ENCODE measurements at regions not wholly inside any gene's neighbourhood (a gene's known extent, or its start where the extent isn't known, plus 50 kb on each side); places are given as distances from the start of the nearest gene placed in this dataset.

DNA sequence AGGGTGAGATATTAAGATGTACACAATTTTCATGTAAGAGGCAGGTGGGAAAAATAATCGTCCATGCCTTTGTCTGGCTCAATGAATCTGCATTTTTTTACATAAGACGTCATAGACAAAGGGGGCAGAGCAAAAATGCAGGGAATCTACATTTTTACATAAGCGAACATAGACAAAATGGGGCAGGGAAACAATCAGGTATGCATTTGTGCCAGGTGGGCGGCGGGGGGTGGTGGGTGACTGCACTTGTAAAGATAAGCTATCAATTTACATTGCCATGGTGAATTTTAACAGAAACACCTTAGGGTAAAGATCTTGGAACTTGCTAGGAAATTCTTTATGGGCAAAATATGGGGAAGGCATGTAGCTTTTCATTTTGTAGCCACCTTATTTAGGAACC is 96.3 kb upstream of the CES5A start:
- Histone ChIP-seq H3K36me3 (ENCODE audit: insufficient read depth, low read length) (no peaks in the 10 kb centered on the region), H3K27me3 (ENCODE audit: insufficient read depth, low read length) (no peaks in the 10 kb centered on the region), H3K9me3 (ENCODE audit: low read depth, low read length) (no peaks in the 10 kb centered on the region), H3K27ac (ENCODE audit: low read depth, low read length) (no peak overlapping the region), H3K4me3 (ENCODE audit: insufficient read depth, low read length) (no peak overlapping the region), H4K20me1 (ENCODE audit: insufficient read depth, low read length) (no peaks in the 10 kb centered on the region), H3K4me2 (ENCODE audit: insufficient read depth, low read length) (no peak overlapping the region), H2AFZ (ENCODE audit: low read length) (no peak overlapping the region), H3K4me1 (ENCODE audit: insufficient read depth, low read length) (no peaks in the 10 kb centered on the region), H3K79me2 (ENCODE audit: insufficient read depth, low read length) (no peaks in the 10 kb centered on the region)
- DNase-seq (ENCODE audit: insufficient read length, low spot score, missing footprints): no peak
- TF ChIP-seq CTCF (IDR thresholded peaks at IDR 0.05; ENCODE audit: extremely low read depth, low read depth, low read length): no peak

DNA sequence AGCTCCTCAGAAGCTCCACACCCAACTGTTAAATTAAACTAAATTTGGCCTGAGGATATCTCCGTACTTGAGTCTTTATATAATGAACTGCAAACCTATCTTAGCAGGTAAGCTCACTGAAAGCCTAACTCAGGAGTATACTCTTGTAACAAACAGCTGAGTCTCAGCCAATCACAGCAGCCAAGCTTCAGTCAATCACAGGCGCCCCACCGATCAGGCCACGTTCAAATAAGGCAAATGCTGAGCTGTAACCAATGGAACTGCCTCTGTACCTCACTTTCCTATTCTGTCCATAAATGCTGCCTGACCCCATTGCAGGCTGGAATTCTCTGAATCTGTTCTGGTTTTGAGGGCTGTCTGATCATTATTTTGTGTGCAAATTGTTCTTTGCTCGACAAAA is 93.0 kb upstream of the CES5A start:
- no peaks in the 10 kb centered on the region for H3K9me3 ChIP-seq (ENCODE audit: low read depth, low read length)
- DNase-seq (ENCODE audit: insufficient read length, low spot score, missing footprints): no peak
- H3K4me1 ChIP-seq (ENCODE audit: insufficient read depth, low read length): no peaks in the 10 kb centered on the region
- H3K79me2 ChIP-seq (ENCODE audit: insufficient read depth, low read length): no peaks in the 10 kb centered on the region
- no peak overlapping the region for H3K4me2 ChIP-seq (ENCODE audit: insufficient read depth, low read length)
- H4K20me1 ChIP-seq (ENCODE audit: insufficient read depth, low read length): no peaks in the 10 kb centered on the region
- H3K27me3 ChIP-seq (ENCODE audit: insufficient read depth, low read length): no peaks in the 10 kb centered on the region
- no peak for TF ChIP-seq CTCF (IDR thresholded peaks at IDR 0.05; ENCODE audit: extremely low read depth, low read depth, low read length)
- H3K27ac ChIP-seq (ENCODE audit: low read depth, low read length): no peak overlapping the region
- no peak overlapping the region for H3K4me3 ChIP-seq (ENCODE audit: insufficient read depth, low read length)
- no peaks in the 10 kb centered on the region for H3K36me3 ChIP-seq (ENCODE audit: insufficient read depth, low read length)
- no peak overlapping the region for H2AFZ ChIP-seq (ENCODE audit: low read length)

DNA sequence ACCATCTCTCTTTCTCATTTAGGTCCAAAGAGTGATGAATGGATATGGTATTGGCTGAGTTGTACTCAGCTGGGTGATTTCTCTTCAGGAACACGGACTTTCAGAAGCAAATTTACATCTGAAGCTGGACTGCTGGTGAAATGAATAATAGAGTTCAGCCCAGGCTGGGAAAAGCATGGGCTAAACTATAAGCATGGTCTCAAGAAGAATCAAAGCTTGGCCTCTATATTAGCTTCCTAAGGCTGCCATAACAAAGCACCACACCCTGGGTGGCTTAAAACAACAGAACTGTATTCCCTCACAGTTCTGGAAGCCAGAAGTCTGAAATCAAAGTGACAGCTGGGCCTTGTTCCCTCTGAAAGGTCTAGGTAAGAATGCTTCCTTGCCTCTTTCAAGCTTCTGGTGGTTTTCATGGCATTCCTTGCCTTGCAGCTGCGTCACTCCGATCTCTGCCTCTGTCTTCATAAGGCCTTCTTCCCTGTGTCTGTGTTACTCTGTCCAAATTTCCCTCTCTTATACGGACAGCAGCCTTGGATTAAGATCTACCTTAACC is 89.8 kb upstream of the CES5A start:
- H3K27ac ChIP-seq (ENCODE audit: low read depth, low read length): no peak overlapping the region
- H3K36me3 ChIP-seq (ENCODE audit: insufficient read depth, low read length): no peaks in the 10 kb centered on the region
- no peaks in the 10 kb centered on the region for H4K20me1 ChIP-seq (ENCODE audit: insufficient read depth, low read length)
- H3K4me3 ChIP-seq (ENCODE audit: insufficient read depth, low read length): no peak overlapping the region
- H2AFZ ChIP-seq (ENCODE audit: low read length): no peak overlapping the region
- H3K4me1 ChIP-seq (ENCODE audit: insufficient read depth, low read length): no peaks in the 10 kb centered on the region
- H3K79me2 ChIP-seq (ENCODE audit: insufficient read depth, low read length): no peaks in the 10 kb centered on the region
- TF ChIP-seq CTCF (IDR thresholded peaks at IDR 0.05; ENCODE audit: extremely low read depth, low read depth, low read length): no peak
- no peak for DNase-seq (ENCODE audit: insufficient read length, low spot score, missing footprints)
- no peak overlapping the region for H3K4me2 ChIP-seq (ENCODE audit: insufficient read depth, low read length)
- H3K9me3 ChIP-seq (ENCODE audit: low read depth, low read length): no peaks in the 10 kb centered on the region
- H3K27me3 ChIP-seq (ENCODE audit: insufficient read depth, low read length): no peaks in the 10 kb centered on the region

DNA sequence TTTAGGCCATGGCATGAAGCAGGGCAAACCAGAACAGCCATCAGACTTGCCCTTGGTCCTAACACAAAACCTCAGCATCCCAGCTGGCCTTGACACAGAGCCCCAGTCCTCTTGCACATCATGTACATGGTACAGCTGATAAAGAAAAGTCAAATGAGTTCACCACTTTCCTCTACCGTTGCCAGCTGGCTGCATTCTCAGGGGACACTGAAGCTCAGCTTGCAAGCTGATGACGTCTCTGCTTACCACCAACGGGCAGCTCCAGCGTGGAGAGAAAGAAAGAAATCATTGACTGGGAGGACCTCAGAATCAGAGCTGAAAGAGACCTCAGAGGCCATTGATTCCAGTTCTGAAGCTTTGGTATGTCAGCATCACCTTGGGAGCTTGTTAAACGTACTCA is 80.7 kb upstream of the CES5A start:
- Histone ChIP-seq H2AFZ (ENCODE audit: low read length) (no peak overlapping the region), H4K20me1 (ENCODE audit: insufficient read depth, low read length) (no peaks in the 10 kb centered on the region), H3K9me3 (ENCODE audit: low read depth, low read length) (no peaks in the 10 kb centered on the region), H3K4me1 (ENCODE audit: insufficient read depth, low read length) (no peaks in the 10 kb centered on the region), H3K79me2 (ENCODE audit: insufficient read depth, low read length) (no peaks in the 10 kb centered on the region), H3K36me3 (ENCODE audit: insufficient read depth, low read length) (no peaks in the 10 kb centered on the region), H3K27ac (ENCODE audit: low read depth, low read length) (no peak overlapping the region), H3K4me3 (ENCODE audit: insufficient read depth, low read length) (no peak overlapping the region), H3K27me3 (ENCODE audit: insufficient read depth, low read length) (no peaks in the 10 kb centered on the region), H3K4me2 (ENCODE audit: insufficient read depth, low read length) (no peak overlapping the region)
- no peak for TF ChIP-seq CTCF (IDR thresholded peaks at IDR 0.05; ENCODE audit: extremely low read depth, low read depth, low read length)
- no peak for DNase-seq (ENCODE audit: insufficient read length, low spot score, missing footprints)

All from osteoblast (primary cell).